Natural killer cell treated with Interleukin-12 subunit alpha and Interleukin-12 subunit beta and Interleukin-15 and Interleukin-18, amount 100 ng/mL, for 72 hours (primary cell): ENCODE measurements at regions not wholly inside any gene's neighbourhood (a gene's known extent, or its start where the extent isn't known, plus 50 kb on each side); places are given as distances from the start of the nearest gene placed in this dataset.
A peak's percentile ranks its signal among the peaks of the same experiment; 100 is the strongest.

Experiments used
- ATAC-seq, 2 donors: fragments of 150-1000 bp; cut with Tn5 transposase in 1 of 2; sonication (Bioruptor Pico), chemical (Tn5 transposase) in 1 of 2; 2 replicates each; pipeline ENCODE4 v1.10.0; 2021
- DNase-seq: peaks from one replicate; pipeline ENCODE4 v3.0.0; 2022; ENCODE audit warnings: low spot score
- H3K27ac Mint-ChIP-seq, 2 donors: 1 replicate in 1 of 2; 2 replicates in 1 of 2; pipeline ENCODE4 v1.8.0; 2022; ENCODE audit warnings: mixed read lengths in 2 of 2, mild to moderate bottlenecking in 1 of 2, moderate library complexity in 1 of 2
- H3K27me3 Mint-ChIP-seq, 2 donors: 1 replicate in 1 of 2; 2 replicates in 1 of 2; pipeline ENCODE4 v1.8.0; 2022; ENCODE audit warnings: mixed read lengths in 2 of 2
- H3K36me3 Mint-ChIP-seq: one replicate; pipeline ENCODE4 v1.8.0; 2022; ENCODE audit warnings: mixed read lengths
- H3K4me1 Mint-ChIP-seq, 2 donors: 1 replicate in 1 of 2; 2 replicates in 1 of 2; pipeline ENCODE4 v1.8.0; 2022; ENCODE audit warnings: low read depth in 2 of 2, mixed read lengths in 2 of 2, mild to moderate bottlenecking in 1 of 2
- H3K4me3 Mint-ChIP-seq: one replicate; pipeline ENCODE4 v1.8.0; 2022; ENCODE audit warnings: mixed read lengths
- H3K9me3 Mint-ChIP-seq: 2 replicates; pipeline ENCODE4 v1.8.0; 2022; ENCODE audit warnings: mixed read lengths

DNA sequence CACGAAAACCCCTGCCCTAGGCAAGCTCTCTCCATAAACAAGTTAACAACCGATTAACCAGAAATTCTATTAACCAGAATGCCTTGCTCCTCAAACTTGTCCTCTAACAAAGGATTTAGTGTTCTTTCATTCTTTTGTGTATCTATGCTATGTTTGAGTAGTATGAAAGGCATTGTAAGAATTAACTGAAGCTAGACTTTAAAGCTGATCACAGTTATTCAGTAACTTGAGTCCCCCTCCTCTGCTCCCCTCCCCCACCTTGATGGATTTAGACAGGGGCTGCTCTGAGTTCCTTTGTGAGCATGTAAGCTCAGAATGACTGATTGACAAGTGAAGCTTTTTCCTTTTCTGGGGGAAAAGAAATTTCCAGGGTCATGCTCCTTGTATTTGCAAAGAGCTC, 257.6 kb downstream of the TTLL7 start:
- no peaks in the 10 kb centered on the region for H3K27me3 Mint-ChIP-seq

GRCh38 chr1:83735526-83735925, 263.4 kb downstream of the TTLL7 start:
- ATAC-seq: no peak
- Mint-ChIP-seq H3K4me1 (no peaks in the 10 kb centered on the region), H3K36me3 (no peaks in the 10 kb centered on the region), H3K27ac (no peak overlapping the region), H3K27me3 (no peaks in the 10 kb centered on the region), H3K9me3 (peaks cover 13% of the 10 kb centered on the region), H3K4me3 (no peak overlapping the region)
- DNase-seq: no peak

More for the DNA sequence above, 257.6 kb downstream of the TTLL7 start:
- H3K9me3 Mint-ChIP-seq: peaks cover 11% of the 10 kb centered on the region
- H3K4me3 Mint-ChIP-seq: no peak overlapping the region
- H3K4me1 Mint-ChIP-seq: no peaks in the 10 kb centered on the region
- DNase-seq: no peak
- no peak overlapping the region for H3K27ac Mint-ChIP-seq
- ATAC-seq: no peak
- no peaks in the 10 kb centered on the region for H3K36me3 Mint-ChIP-seq

- no peaks in the 10 kb centered on the region for H3K4me1 Mint-ChIP-seq
- ATAC-seq: no peak
- DNase-seq: no peak
- no peaks in the 10 kb centered on the region for H3K36me3 Mint-ChIP-seq
- no peaks in the 10 kb centered on the region for H3K27me3 Mint-ChIP-seq
- no peak overlapping the region for H3K4me3 Mint-ChIP-seq
- H3K9me3 Mint-ChIP-seq: peaks cover 9% of the 10 kb centered on the region
- H3K27ac Mint-ChIP-seq: no peak overlapping the region
Observed at GRCh38 chr1:83734420-83734819, 264.5 kb downstream of the TTLL7 start.

DNA sequence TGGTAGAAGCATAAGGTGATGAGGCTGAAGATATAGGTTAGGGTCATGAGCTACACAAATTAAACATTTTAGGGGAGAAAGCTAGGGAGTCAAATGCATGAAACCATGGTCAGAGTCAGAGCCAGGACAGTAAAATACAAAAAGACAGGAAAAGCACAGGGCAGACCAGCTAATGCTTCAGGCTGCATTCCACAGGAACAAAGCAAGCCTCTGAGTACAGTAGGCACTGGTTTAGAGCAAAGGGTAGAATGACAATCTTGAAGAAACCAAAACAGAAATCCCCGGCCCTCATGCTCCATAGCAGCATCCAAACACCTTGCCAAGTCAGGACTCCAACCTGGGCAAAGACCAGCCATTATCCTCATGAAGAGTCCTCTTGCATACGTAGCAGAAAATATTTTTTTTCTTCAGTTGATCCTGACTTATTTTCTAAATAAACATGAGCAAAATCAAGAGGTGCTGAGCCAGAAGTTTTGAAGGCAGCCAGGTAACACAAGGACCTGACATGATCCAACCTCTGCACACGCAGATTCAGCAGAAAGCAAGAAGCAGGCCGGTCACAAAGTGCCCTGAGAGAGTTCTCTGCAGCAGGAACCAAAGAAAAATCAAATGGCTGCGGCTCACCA, 273.1 kb downstream of the TTLL7 start:
- no peak for ATAC-seq
- Mint-ChIP-seq H3K27me3 (no peaks in the 10 kb centered on the region), H3K4me1 (no peaks in the 10 kb centered on the region), H3K27ac (no peak overlapping the region), H3K4me3 (no peak overlapping the region), H3K36me3 (no peaks in the 10 kb centered on the region), H3K9me3 (peaks cover 7% of the 10 kb centered on the region)
- DNase-seq: no peak

DNA sequence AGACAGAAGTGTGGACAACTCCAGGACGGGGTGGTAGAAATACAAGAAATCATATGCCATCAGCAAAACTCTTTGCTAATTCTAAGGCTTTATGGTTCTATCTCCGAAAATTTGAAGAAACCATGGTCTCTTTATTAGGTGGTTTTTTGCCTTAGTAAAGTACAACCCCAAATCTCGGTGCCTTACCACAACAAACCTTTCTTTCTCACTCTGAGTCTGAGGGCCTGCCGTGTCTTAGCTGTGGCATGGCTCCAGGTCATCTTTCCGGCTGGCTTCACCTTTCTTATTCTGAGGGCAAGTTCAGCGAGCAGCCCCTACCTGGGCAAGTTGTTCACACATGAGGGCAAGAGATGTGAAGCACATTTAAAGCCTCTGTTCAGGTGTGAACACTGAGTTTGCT, 280.6 kb downstream of the TTLL7 start:
- no peaks in the 10 kb centered on the region for H3K36me3 Mint-ChIP-seq
- H3K27me3 Mint-ChIP-seq: no peaks in the 10 kb centered on the region
- DNase-seq (no peak), ATAC-seq (peak in 1 of 2 donors; percentile 20)
- no peaks in the 10 kb centered on the region for H3K9me3 Mint-ChIP-seq
- H3K4me1 Mint-ChIP-seq: no peaks in the 10 kb centered on the region
- H3K27ac Mint-ChIP-seq: no peak overlapping the region
- no peak overlapping the region for H3K4me3 Mint-ChIP-seq

- Mint-ChIP-seq H3K36me3 (no peaks in the 10 kb centered on the region), H3K9me3 (peaks cover 3% of the 10 kb centered on the region), H3K27me3 (no peaks in the 10 kb centered on the region), H3K4me1 (no peaks in the 10 kb centered on the region), H3K4me3 (no peak overlapping the region), H3K27ac (no peak overlapping the region)
- DNase-seq: no peak
- ATAC-seq: no peak
Observed at GRCh38 chr1:83717785-83718184, 281.1 kb downstream of the TTLL7 start.

DNA sequence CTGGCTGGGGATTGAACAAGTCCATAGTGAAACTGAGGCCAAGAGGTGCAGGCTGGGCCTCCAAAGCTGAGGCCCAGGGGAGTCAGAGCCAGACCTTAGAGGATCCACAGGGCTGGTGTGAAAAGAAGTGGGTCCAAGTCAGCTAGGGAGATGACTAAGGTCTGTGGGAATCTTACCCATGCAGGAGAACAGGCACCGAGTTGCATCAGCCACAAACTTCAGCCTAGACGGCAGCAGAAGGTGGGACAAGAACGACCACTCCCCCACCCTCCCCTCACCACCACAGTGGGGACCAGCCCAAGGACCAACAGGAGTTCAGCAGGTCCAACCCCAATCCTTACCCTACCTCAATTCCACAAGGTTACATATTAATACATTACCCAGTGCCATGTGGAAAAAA, 282.3 kb downstream of the TTLL7 start:
- no peak overlapping the region for H3K27ac Mint-ChIP-seq
- H3K27me3 Mint-ChIP-seq: no peaks in the 10 kb centered on the region
- H3K36me3 Mint-ChIP-seq: no peaks in the 10 kb centered on the region
- DNase-seq: no peak
- H3K4me1 Mint-ChIP-seq: no peaks in the 10 kb centered on the region
- H3K4me3 Mint-ChIP-seq: no peak overlapping the region
- peaks cover 7% of the 10 kb centered on the region for H3K9me3 Mint-ChIP-seq
- ATAC-seq: no peak

- Mint-ChIP-seq H3K27ac (no peak overlapping the region), H3K4me1 (no peaks in the 10 kb centered on the region), H3K9me3 (peaks cover 7% of the 10 kb centered on the region), H3K4me3 (no peak overlapping the region), H3K27me3 (no peaks in the 10 kb centered on the region), H3K36me3 (no peaks in the 10 kb centered on the region)
- ATAC-seq (no peak), DNase-seq (no peak)
Observed at GRCh38 chr1:83715550-83715949, 283.4 kb downstream of the TTLL7 start.

DNA sequence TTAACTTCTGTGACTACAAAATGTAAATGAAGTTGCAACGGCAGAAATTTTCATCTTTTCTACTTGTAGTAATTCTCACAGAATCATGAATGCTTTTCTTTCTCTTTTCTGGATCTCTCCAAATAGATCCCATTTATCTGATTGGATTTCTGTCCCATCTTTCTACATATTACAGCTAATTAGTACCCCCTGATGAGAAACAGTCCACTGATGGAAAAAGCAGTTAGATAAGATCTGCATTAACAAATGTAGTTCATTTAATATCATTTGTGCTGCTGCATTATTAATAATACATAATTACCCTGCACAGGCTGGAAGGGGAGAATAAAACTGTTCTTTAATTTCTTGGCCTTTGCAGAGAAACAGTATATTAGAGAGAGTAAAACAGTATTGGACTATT, 289.3 kb downstream of the TTLL7 start:
- Mint-ChIP-seq H3K36me3 (no peaks in the 10 kb centered on the region), H3K4me3 (no peak overlapping the region), H3K9me3 (peaks cover 7% of the 10 kb centered on the region), H3K27ac (no peak overlapping the region), H3K4me1 (no peaks in the 10 kb centered on the region), H3K27me3 (no peaks in the 10 kb centered on the region)
- ATAC-seq (no peak), DNase-seq (no peak)

DNA sequence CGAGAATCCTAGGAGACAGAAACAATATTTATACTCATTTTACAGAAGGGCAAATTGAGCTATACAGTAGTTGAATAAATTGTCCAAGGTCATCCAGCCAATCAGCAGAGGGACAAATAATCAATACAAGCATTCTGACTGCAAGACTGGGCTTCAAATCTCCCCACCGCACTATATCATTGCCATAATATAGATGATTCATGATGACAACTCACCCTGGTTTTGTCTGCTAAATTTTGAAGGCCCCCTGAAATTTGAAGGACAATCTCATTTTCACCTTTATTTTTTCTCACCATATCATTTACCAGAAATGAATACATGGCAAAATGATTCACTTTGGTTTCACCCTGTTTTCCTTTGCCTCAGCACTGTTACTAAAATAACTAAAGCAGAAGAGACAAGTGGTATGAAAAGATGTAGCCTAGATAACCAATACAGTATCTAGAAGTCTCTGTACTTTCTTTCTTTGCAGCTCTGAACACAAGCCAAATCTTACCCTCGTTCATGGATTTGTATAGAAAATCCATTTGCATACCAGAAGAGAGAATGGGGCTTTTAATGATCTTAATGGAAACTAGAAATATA, 292.5 kb downstream of the TTLL7 start:
- Mint-ChIP-seq H3K27me3 (no peaks in the 10 kb centered on the region), H3K4me3 (no peak overlapping the region), H3K27ac (no peak overlapping the region), H3K36me3 (no peaks in the 10 kb centered on the region), H3K4me1 (no peaks in the 10 kb centered on the region), H3K9me3 (no peaks in the 10 kb centered on the region)
- no peak for ATAC-seq
- DNase-seq: no peak

- DNase-seq (no peak), ATAC-seq (no peak)
- Mint-ChIP-seq H3K9me3 (no peaks in the 10 kb centered on the region), H3K27ac (no peak overlapping the region), H3K4me1 (no peaks in the 10 kb centered on the region), H3K36me3 (no peaks in the 10 kb centered on the region), H3K27me3 (no peaks in the 10 kb centered on the region), H3K4me3 (no peak overlapping the region)
Observed at GRCh38 chr1:83705091-83705490, 293.8 kb downstream of the TTLL7 start.

- Mint-ChIP-seq H3K4me1 (no peaks in the 10 kb centered on the region), H3K36me3 (no peaks in the 10 kb centered on the region), H3K4me3 (no peak overlapping the region), H3K27me3 (no peaks in the 10 kb centered on the region), H3K9me3 (peaks cover 2% of the 10 kb centered on the region), H3K27ac (no peak overlapping the region)
- DNase-seq (no peak), ATAC-seq (no peak)
Observed at GRCh38 chr1:83704350-83704749, 294.6 kb downstream of the TTLL7 start.

GRCh38 chr1:83702356-83702755, 296.6 kb downstream of the TTLL7 start:
- Mint-ChIP-seq H3K4me1 (no peaks in the 10 kb centered on the region), H3K4me3 (no peak overlapping the region), H3K27me3 (no peaks in the 10 kb centered on the region), H3K27ac (no peak overlapping the region), H3K36me3 (no peaks in the 10 kb centered on the region), H3K9me3 (peaks cover 5% of the 10 kb centered on the region)
- no peak for ATAC-seq
- DNase-seq: no peak

DNA sequence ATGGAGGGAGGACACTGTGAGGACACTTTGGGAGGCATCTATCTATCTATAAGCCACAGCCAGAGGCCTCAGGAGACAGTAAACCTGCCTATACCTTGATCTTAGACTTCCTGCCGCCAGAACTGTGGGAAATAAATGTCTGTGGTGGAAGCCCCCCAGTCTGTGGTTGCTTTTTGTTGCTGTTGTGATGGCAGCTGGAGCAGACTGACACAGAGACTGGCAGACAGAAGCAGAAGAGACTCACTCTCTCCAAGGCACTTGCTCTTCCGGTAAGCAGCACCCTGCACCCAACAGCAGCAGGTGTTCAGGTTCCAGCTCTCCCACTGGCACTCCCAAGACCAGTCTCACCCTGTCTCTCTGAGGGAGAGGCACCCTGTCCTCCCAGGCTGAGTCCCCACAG, 297.6 kb downstream of the TTLL7 start:
- Mint-ChIP-seq H3K27ac (no peak overlapping the region), H3K36me3 (no peaks in the 10 kb centered on the region), H3K4me3 (no peak overlapping the region), H3K27me3 (no peaks in the 10 kb centered on the region), H3K9me3 (peaks cover 7% of the 10 kb centered on the region), H3K4me1 (no peaks in the 10 kb centered on the region)
- ATAC-seq (no peak), DNase-seq (no peak)

- Mint-ChIP-seq H3K27me3 (peaks cover 0 to 6% of the 10 kb centered on the region in 2 donors), H3K36me3 (no peaks in the 10 kb centered on the region), H3K4me3 (no peak overlapping the region), H3K9me3 (peaks cover 7% of the 10 kb centered on the region), H3K4me1 (no peaks in the 10 kb centered on the region), H3K27ac (no peak overlapping the region)
- ATAC-seq: no peak
- DNase-seq: no peak
Observed at GRCh38 chr1:83698644-83699043, 300.3 kb downstream of the TTLL7 start.
